WTC11 (cell line): ENCODE measurements at regions not wholly inside any gene's neighbourhood (a gene's known extent, or its start where the extent isn't known, plus 50 kb on each side); places are given as distances from the start of the nearest gene placed in this dataset.

ENCODE experiments used
- ATAC-seq: fragments of 200-7000 bp; cut with Tn5 transposase; 2 replicates; pipeline ENCODE4 v1.10.0; 2021; ENCODE audit warnings: mild to moderate bottlenecking, moderate library complexity
- CTCF ChIA-PET: fragments of 300-600 bp; sonication (Branson Sonifier 250); formaldehyde crosslinking; loops from one replicate; lab custom pipeline; 2021; ENCODE audit warnings: antibody characterized with exemption; lab: Charles Lee
- POLR2A ChIA-PET: fragments of 350-600 bp; sonication (Branson Sonifier 250); formaldehyde crosslinking; loops from one replicate; lab custom pipeline; 2021; ENCODE audit warnings: antibody characterized with exemption; lab: Charles Lee
- DNase-seq: peaks from one replicate; pipeline ENCODE4 v3.0.0; 2021; ENCODE audit warnings: low spot score
- H3K27ac Mint-ChIP-seq: 2 replicates; pipeline ENCODE4 v1.8.0; 2021; ENCODE audit warnings: mixed read lengths
- H3K27me3 Mint-ChIP-seq: 2 replicates; pipeline ENCODE4 v1.8.0; 2021; ENCODE audit warnings: low read depth, mild to moderate bottlenecking, moderate library complexity, mixed read lengths
- H3K36me3 Mint-ChIP-seq: 2 replicates; pipeline ENCODE4 v1.8.0; 2021; ENCODE audit warnings: mixed read lengths
- H3K4me1 Mint-ChIP-seq: 2 replicates; pipeline ENCODE4 v1.8.0; 2022; ENCODE audit warnings: mixed read lengths
- H3K4me3 Mint-ChIP-seq: 2 replicates; pipeline ENCODE4 v1.8.0; 2021; ENCODE audit warnings: mild to moderate bottlenecking, moderate library complexity, mixed read lengths
- H3K9me3 Mint-ChIP-seq: 2 replicates; pipeline ENCODE4 v1.8.0; 2021; ENCODE audit warnings: mixed read lengths
- ATF1 ChIP-seq: sonication (generic); formaldehyde crosslinking; IDR thresholded peaks from 2 replicates; pipeline ENCODE4 v1.8.1; 2023; ENCODE audit warnings: mild to moderate bottlenecking, moderate library complexity, missing genetic modification reagents
- FOXJ3 ChIP-seq: sonication (generic); formaldehyde crosslinking; IDR thresholded peaks from 2 replicates; pipeline ENCODE4 v1.9.0; 2021; ENCODE audit warnings: missing genetic modification reagents, mild to moderate bottlenecking, borderline replicate concordance
- JUN ChIP-seq: sonication (generic); formaldehyde crosslinking; IDR thresholded peaks from 2 replicates; pipeline ENCODE4 v1.8.0; 2023; ENCODE audit warnings: mild to moderate bottlenecking, missing genetic modification reagents
- NR1H2 ChIP-seq: sonication (generic); formaldehyde crosslinking; IDR thresholded peaks from 2 replicates; pipeline ENCODE4 v1.9.0; 2021; ENCODE audit warnings: mild to moderate bottlenecking, moderate library complexity, missing genetic modification reagents
- RORB ChIP-seq: fragments of 250-450 bp; sonication (Bioruptor Pico); IDR thresholded peaks from 2 replicates; pipeline ENCODE4 v1.9.0; 2021; ENCODE audit warnings: mild to moderate bottlenecking
- SMAD3 ChIP-seq: sonication (generic); formaldehyde crosslinking; IDR thresholded peaks from 2 replicates; pipeline ENCODE4 v1.8.0; 2022; ENCODE audit warnings: missing genetic modification reagents, mild to moderate bottlenecking, borderline replicate concordance
- TP53 ChIP-seq: sonication (generic); formaldehyde crosslinking; IDR thresholded peaks from 2 replicates; pipeline ENCODE4 v1.8.1; 2023; ENCODE audit warnings: mild to moderate bottlenecking, missing genetic modification reagents
- ZNF416 ChIP-seq: fragments of 250-450 bp; sonication (Bioruptor Pico); IDR thresholded peaks from 2 replicates; pipeline ENCODE4 v1.9.0; 2021; ENCODE audit warnings: mild to moderate bottlenecking, inconsistent platforms
- TF ChIP-seq, protein P1 (sequence below): fragments of 250-450 bp; sonication (Bioruptor Pico); IDR thresholded peaks from 2 replicates; pipeline ENCODE4 v2.1.2; 2022; ENCODE audit warnings: mild to moderate bottlenecking, moderate library complexity
- TF ChIP-seq, protein P2 (sequence below): fragments of 250-450 bp; sonication (Bioruptor Pico); IDR thresholded peaks from 2 replicates; pipeline ENCODE4 v1.9.0; 2021; ENCODE audit warnings: mild to moderate bottlenecking
- TF ChIP-seq, protein P3 (sequence below): sonication (generic); formaldehyde crosslinking; IDR thresholded peaks from 2 replicates; pipeline ENCODE4 v1.8.1; 2022; ENCODE audit warnings: mild to moderate bottlenecking, moderate library complexity, missing genetic modification reagents
- TF ChIP-seq, protein P4 (sequence below): sonication (generic); formaldehyde crosslinking; IDR thresholded peaks from 2 replicates; pipeline ENCODE4 v1.8.0; 2022; ENCODE audit warnings: mild to moderate bottlenecking, missing genetic modification reagents
- TF ChIP-seq, protein P5 (sequence below): fragments of 200-600 bp; IDR thresholded peaks from 2 replicates; pipeline ENCODE4 v1.8.0; 2022; ENCODE audit warnings: antibody characterized with exemption
- TF ChIP-seq, protein P6 (sequence below): sonication (generic); formaldehyde crosslinking; IDR thresholded peaks from 2 replicates; pipeline ENCODE4 v1.8.1; 2023; ENCODE audit warnings: mild to moderate bottlenecking, missing genetic modification reagents
- TF ChIP-seq, protein P7 (sequence below): sonication (generic); formaldehyde crosslinking; IDR thresholded peaks from 2 replicates; pipeline ENCODE4 v1.8.1; 2023; ENCODE audit warnings: mild to moderate bottlenecking, missing genetic modification reagents, borderline replicate concordance
- TF ChIP-seq, protein P8 (sequence below): fragments of 250-450 bp; sonication (Bioruptor Pico); IDR thresholded peaks from 2 replicates; pipeline ENCODE4 v1.8.0; 2021; ENCODE audit warnings: mild to moderate bottlenecking
- TF ChIP-seq, protein P9 (sequence below): sonication (generic); formaldehyde crosslinking; IDR thresholded peaks from 2 replicates; pipeline ENCODE4 v1.8.0; 2022; ENCODE audit warnings: mild to moderate bottlenecking, missing genetic modification reagents
- TF ChIP-seq, protein P10 (sequence below): fragments of 250-450 bp; sonication (Bioruptor Pico); IDR thresholded peaks from 2 replicates; pipeline ENCODE4 v1.9.0; 2021; ENCODE audit warnings: mild to moderate bottlenecking

DNA sequence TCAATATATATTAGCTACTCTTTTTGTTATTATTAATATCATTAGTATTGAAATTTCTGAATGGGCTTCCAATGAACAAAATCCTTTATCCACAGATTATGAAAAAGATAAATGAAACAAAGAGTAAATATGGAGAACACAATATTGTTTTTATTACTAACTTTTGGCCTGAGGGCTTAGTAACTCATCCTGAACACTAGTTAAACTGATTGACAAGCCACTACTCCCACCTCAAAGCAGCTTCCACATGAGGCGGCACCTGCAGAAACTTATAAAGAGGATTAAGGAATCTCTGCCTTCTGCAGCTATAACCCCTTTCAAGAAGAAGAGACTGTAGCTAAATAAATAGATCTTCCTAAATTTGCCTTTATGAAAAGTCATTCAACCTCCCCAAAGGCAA, 187.6 kb upstream of the ALG10 start (continued):
- TF ChIP-seq, protein P1, sequence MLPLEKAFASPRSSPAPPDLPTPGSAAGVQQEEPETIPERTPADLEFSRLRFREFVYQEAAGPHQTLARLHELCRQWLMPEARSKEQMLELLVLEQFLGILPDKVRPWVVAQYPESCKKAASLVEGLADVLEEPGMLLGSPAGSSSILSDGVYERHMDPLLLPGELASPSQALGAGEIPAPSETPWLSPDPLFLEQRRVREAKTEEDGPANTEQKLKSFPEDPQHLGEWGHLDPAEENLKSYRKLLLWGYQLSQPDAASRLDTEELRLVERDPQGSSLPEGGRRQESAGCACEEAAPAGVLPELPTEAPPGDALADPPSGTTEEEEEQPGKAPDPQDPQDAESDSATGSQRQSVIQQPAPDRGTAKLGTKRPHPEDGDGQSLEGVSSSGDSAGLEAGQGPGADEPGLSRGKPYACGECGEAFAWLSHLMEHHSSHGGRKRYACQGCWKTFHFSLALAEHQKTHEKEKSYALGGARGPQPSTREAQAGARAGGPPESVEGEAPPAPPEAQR (CRISPR knock-in tag) = no peak
- TF ChIP-seq, protein P2, sequence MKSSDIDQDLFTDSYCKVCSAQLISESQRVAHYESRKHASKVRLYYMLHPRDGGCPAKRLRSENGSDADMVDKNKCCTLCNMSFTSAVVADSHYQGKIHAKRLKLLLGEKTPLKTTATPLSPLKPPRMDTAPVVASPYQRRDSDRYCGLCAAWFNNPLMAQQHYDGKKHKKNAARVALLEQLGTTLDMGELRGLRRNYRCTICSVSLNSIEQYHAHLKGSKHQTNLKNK (CRISPR knock-in tag) = no peak
- TF ChIP-seq, protein P3, sequence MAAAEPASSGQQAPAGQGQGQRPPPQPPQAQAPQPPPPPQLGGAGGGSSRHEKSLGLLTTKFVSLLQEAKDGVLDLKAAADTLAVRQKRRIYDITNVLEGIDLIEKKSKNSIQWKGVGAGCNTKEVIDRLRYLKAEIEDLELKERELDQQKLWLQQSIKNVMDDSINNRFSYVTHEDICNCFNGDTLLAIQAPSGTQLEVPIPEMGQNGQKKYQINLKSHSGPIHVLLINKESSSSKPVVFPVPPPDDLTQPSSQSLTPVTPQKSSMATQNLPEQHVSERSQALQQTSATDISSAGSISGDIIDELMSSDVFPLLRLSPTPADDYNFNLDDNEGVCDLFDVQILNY (CRISPR knock-in tag) = no peak
- TF ChIP-seq TP53 (CRISPR knock-in tag) (no peak), RORB (no peak), SMAD3 (CRISPR knock-in tag) (no peak), ATF1 (CRISPR knock-in tag) (no peak)
- TF ChIP-seq, protein P4, sequence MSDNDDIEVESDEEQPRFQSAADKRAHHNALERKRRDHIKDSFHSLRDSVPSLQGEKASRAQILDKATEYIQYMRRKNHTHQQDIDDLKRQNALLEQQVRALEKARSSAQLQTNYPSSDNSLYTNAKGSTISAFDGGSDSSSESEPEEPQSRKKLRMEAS = no peak
- TF ChIP-seq, protein P5, sequence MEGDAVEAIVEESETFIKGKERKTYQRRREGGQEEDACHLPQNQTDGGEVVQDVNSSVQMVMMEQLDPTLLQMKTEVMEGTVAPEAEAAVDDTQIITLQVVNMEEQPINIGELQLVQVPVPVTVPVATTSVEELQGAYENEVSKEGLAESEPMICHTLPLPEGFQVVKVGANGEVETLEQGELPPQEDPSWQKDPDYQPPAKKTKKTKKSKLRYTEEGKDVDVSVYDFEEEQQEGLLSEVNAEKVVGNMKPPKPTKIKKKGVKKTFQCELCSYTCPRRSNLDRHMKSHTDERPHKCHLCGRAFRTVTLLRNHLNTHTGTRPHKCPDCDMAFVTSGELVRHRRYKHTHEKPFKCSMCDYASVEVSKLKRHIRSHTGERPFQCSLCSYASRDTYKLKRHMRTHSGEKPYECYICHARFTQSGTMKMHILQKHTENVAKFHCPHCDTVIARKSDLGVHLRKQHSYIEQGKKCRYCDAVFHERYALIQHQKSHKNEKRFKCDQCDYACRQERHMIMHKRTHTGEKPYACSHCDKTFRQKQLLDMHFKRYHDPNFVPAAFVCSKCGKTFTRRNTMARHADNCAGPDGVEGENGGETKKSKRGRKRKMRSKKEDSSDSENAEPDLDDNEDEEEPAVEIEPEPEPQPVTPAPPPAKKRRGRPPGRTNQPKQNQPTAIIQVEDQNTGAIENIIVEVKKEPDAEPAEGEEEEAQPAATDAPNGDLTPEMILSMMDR = no peak
- TF ChIP-seq, protein P6, sequence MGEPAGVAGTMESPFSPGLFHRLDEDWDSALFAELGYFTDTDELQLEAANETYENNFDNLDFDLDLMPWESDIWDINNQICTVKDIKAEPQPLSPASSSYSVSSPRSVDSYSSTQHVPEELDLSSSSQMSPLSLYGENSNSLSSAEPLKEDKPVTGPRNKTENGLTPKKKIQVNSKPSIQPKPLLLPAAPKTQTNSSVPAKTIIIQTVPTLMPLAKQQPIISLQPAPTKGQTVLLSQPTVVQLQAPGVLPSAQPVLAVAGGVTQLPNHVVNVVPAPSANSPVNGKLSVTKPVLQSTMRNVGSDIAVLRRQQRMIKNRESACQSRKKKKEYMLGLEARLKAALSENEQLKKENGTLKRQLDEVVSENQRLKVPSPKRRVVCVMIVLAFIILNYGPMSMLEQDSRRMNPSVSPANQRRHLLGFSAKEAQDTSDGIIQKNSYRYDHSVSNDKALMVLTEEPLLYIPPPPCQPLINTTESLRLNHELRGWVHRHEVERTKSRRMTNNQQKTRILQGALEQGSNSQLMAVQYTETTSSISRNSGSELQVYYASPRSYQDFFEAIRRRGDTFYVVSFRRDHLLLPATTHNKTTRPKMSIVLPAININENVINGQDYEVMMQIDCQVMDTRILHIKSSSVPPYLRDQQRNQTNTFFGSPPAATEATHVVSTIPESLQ (CRISPR knock-in tag) = no peak
- TF ChIP-seq, protein P7, sequence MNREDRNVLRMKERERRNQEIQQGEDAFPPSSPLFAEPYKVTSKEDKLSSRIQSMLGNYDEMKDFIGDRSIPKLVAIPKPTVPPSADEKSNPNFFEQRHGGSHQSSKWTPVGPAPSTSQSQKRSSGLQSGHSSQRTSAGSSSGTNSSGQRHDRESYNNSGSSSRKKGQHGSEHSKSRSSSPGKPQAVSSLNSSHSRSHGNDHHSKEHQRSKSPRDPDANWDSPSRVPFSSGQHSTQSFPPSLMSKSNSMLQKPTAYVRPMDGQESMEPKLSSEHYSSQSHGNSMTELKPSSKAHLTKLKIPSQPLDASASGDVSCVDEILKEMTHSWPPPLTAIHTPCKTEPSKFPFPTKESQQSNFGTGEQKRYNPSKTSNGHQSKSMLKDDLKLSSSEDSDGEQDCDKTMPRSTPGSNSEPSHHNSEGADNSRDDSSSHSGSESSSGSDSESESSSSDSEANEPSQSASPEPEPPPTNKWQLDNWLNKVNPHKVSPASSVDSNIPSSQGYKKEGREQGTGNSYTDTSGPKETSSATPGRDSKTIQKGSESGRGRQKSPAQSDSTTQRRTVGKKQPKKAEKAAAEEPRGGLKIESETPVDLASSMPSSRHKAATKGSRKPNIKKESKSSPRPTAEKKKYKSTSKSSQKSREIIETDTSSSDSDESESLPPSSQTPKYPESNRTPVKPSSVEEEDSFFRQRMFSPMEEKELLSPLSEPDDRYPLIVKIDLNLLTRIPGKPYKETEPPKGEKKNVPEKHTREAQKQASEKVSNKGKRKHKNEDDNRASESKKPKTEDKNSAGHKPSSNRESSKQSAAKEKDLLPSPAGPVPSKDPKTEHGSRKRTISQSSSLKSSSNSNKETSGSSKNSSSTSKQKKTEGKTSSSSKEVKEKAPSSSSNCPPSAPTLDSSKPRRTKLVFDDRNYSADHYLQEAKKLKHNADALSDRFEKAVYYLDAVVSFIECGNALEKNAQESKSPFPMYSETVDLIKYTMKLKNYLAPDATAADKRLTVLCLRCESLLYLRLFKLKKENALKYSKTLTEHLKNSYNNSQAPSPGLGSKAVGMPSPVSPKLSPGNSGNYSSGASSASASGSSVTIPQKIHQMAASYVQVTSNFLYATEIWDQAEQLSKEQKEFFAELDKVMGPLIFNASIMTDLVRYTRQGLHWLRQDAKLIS = no peak
- TF ChIP-seq, protein P8, sequence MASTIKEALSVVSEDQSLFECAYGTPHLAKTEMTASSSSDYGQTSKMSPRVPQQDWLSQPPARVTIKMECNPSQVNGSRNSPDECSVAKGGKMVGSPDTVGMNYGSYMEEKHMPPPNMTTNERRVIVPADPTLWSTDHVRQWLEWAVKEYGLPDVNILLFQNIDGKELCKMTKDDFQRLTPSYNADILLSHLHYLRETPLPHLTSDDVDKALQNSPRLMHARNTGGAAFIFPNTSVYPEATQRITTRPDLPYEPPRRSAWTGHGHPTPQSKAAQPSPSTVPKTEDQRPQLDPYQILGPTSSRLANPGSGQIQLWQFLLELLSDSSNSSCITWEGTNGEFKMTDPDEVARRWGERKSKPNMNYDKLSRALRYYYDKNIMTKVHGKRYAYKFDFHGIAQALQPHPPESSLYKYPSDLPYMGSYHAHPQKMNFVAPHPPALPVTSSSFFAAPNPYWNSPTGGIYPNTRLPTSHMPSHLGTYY (CRISPR knock-in tag) = no peak

DNA sequence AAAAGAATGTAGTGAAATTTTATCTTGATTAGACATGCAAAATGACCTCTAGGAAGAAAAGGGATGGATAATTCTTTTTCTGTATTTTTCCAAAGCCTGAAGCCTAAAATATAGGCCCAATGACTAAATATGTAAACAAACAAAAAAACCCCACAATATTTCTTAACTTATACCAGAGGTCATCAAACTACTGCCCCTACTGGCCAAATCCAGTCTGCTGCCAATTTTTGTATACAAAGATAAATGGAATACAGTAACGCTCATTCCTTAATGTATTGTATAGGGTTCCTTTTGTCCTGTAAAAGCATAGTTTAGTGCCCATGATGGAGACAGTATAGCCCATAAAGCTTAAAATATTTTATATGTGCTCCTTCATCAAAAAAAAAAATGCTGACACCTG, 145.7 kb upstream of the ALG10 start:
- Mint-ChIP-seq H3K9me3 (peaks cover 32% of the 10 kb centered on the region), H3K27me3 (no peaks in the 10 kb centered on the region)
- CTCF ChIA-PET = interaction anchor here (0.7 kb wide), 2 partner anchors 66 to 129 kb away, joined by 3 to 4 read pairs; no protein-coding TSS in a partner anchor
- TF ChIP-seq, protein P9, sequence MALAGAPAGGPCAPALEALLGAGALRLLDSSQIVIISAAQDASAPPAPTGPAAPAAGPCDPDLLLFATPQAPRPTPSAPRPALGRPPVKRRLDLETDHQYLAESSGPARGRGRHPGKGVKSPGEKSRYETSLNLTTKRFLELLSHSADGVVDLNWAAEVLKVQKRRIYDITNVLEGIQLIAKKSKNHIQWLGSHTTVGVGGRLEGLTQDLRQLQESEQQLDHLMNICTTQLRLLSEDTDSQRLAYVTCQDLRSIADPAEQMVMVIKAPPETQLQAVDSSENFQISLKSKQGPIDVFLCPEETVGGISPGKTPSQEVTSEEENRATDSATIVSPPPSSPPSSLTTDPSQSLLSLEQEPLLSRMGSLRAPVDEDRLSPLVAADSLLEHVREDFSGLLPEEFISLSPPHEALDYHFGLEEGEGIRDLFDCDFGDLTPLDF (CRISPR knock-in tag) = no peak
- TF ChIP-seq ZNF416 = no peak
- TF ChIP-seq, protein P10, sequence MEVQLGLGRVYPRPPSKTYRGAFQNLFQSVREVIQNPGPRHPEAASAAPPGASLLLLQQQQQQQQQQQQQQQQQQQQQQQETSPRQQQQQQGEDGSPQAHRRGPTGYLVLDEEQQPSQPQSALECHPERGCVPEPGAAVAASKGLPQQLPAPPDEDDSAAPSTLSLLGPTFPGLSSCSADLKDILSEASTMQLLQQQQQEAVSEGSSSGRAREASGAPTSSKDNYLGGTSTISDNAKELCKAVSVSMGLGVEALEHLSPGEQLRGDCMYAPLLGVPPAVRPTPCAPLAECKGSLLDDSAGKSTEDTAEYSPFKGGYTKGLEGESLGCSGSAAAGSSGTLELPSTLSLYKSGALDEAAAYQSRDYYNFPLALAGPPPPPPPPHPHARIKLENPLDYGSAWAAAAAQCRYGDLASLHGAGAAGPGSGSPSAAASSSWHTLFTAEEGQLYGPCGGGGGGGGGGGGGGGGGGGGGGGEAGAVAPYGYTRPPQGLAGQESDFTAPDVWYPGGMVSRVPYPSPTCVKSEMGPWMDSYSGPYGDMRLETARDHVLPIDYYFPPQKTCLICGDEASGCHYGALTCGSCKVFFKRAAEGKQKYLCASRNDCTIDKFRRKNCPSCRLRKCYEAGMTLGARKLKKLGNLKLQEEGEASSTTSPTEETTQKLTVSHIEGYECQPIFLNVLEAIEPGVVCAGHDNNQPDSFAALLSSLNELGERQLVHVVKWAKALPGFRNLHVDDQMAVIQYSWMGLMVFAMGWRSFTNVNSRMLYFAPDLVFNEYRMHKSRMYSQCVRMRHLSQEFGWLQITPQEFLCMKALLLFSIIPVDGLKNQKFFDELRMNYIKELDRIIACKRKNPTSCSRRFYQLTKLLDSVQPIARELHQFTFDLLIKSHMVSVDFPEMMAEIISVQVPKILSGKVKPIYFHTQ (CRISPR knock-in tag) = no peak
- TF ChIP-seq, protein P8 (CRISPR knock-in tag) = no peak
- no peak for TF ChIP-seq JUN
- no peak for TF ChIP-seq NR1H2 (CRISPR knock-in tag)
- no peak for TF ChIP-seq FOXJ3 (CRISPR knock-in tag)

More for the DNA sequence above, 145.7 kb upstream of the ALG10 start:
- peaks cover 29% of the 10 kb centered on the region for H3K36me3 Mint-ChIP-seq
- no peaks in the 10 kb centered on the region for H3K4me1 Mint-ChIP-seq
- no peak for ATAC-seq
- DNase-seq = no peak
- H3K27ac Mint-ChIP-seq = no peak overlapping the region
- POLR2A ChIA-PET = no interaction called here
- H3K4me3 Mint-ChIP-seq = no peak overlapping the region
